GM20000 (cell line): ENCODE measurements at regions not wholly inside any gene's neighbourhood (a gene's known extent, or its start where the extent isn't known, plus 50 kb on each side); places are given as distances from the start of the nearest gene placed in this dataset.

Source experiments
- DNase-seq: peaks from one replicate; pipeline ENCODE4 v3.0.0; 2012; ENCODE audit warnings: low spot score
- CTCF ChIP-seq: IDR thresholded peaks from 2 replicates; pipeline ENCODE4 v1.5.1; 2012; ENCODE audit warnings: mild to moderate bottlenecking, control low read depth; ENCODE audit errors: extremely low read depth, missing control alignments

- DNase-seq = no peak
- no peak for TF ChIP-seq CTCF
Measured at GRCh38 chr1:104136621-104137020, 386.9 kb downstream of the AMY1C start.

- TF ChIP-seq CTCF = no peak
- DNase-seq = no peak
Measured at GRCh38 chr1:104156738-104157137, 407.0 kb downstream of the AMY1C start.

GRCh38 chr1:104163912-104164476 lies 414.3 kb downstream of the AMY1C start:
- no peak for TF ChIP-seq CTCF
- no peak for DNase-seq

- TF ChIP-seq CTCF = no peak
Measured at GRCh38 chr1:104172243-104172681, 422.6 kb downstream of the AMY1C start.

GRCh38 chr1:104182251-104182650 lies 432.6 kb downstream of the AMY1C start:
- TF ChIP-seq CTCF = no peak
- no peak for DNase-seq

More at GRCh38 chr1:104172243-104172681, 422.6 kb downstream of the AMY1C start:
- DNase-seq = no peak

- no peak for DNase-seq
- TF ChIP-seq CTCF = no peak
Measured at GRCh38 chr1:104189207-104189606, 439.5 kb downstream of the AMY1C start.

- no peak for DNase-seq
- TF ChIP-seq CTCF = no peak
Measured at GRCh38 chr1:104190821-104191220, 441.1 kb downstream of the AMY1C start.
